Karpas-422 (cell line): ENCODE measurements at regions not wholly inside any gene's neighbourhood (a gene's known extent, or its start where the extent isn't known, plus 50 kb on each side); places are given as distances from the start of the nearest gene placed in this dataset.

Experiments
- DNase-seq: peaks from one replicate; pipeline ENCODE4 v3.0.0-alpha.2; 2015
- H2AFZ ChIP-seq: fragments of 200-600 bp; sonication (generic); 2 replicates; pipeline ENCODE4 v1.6.1; 2014; ENCODE audit warnings: antibody characterized with exemption, low read length, mixed read lengths
- H3K27ac ChIP-seq: fragments of 200-600 bp; sonication (generic); 2 replicates; pipeline ENCODE4 v1.5.1; 2014; ENCODE audit warnings: mild to moderate bottlenecking, low read length, moderate library complexity
- H3K27me3 ChIP-seq: fragments of 200-600 bp; sonication (generic); 2 replicates; pipeline ENCODE4 v1.6.1; 2014; ENCODE audit warnings: low read length, mixed read lengths
- H3K36me3 ChIP-seq: fragments of 200-600 bp; sonication (generic); 2 replicates; pipeline ENCODE4 v1.6.1; 2014; ENCODE audit warnings: low read length, mixed read lengths; ENCODE audit not compliant: insufficient read depth
- H3K4me1 ChIP-seq: fragments of 200-600 bp; sonication (generic); 2 replicates; pipeline ENCODE4 v1.6.1; 2014; ENCODE audit warnings: mild to moderate bottlenecking, low read length, mixed read lengths
- H3K4me2 ChIP-seq: fragments of 200-600 bp; sonication (generic); 2 replicates; pipeline ENCODE4 v1.6.1; 2014; ENCODE audit warnings: low read length, low read depth, mild to moderate bottlenecking; ENCODE audit not compliant: poor library complexity, severe bottlenecking
- H3K4me3 ChIP-seq: fragments of 200-600 bp; sonication (generic); 2 replicates; pipeline ENCODE4 v1.5.1; 2014; ENCODE audit warnings: mild to moderate bottlenecking, antibody characterized with exemption, low read length, mixed read lengths
- H3K79me2 ChIP-seq: fragments of 200-600 bp; sonication (generic); 2 replicates; pipeline ENCODE4 v1.6.1; 2014; ENCODE audit warnings: mild to moderate bottlenecking, low read length, mixed read lengths
- H3K9ac ChIP-seq: fragments of 200-600 bp; sonication (generic); 2 replicates; pipeline ENCODE4 v1.6.0; 2014; ENCODE audit warnings: low read length
- H3K9me2 ChIP-seq: fragments of 200-600 bp; sonication (generic), shearing (Covaris generic); replicated peaks from 2 replicates; pipeline ENCODE4 v1.6.0; 2014; ENCODE audit warnings: mild to moderate bottlenecking, low read length, moderate library complexity; ENCODE audit not compliant: insufficient read depth
- H3K9me3 ChIP-seq: fragments of 300-700, 200-600 bp; sonication (generic); 2 replicates; pipeline ENCODE4 v1.6.1; 2014; ENCODE audit warnings: low read length, mixed read lengths
- H4K20me1 ChIP-seq: fragments of 200-600 bp; sonication (generic); 2 replicates; pipeline ENCODE4 v1.6.1; 2014; ENCODE audit warnings: mild to moderate bottlenecking, antibody characterized with exemption, low read length, low read depth; ENCODE audit not compliant: insufficient read depth

- H3K4me2 ChIP-seq = no peak overlapping the region
- H3K79me2 ChIP-seq = no peaks in the 10 kb centered on the region
- DNase-seq = no peak
These were observed 87.8 kb upstream of the GALNT15 start for GRCh38 chr3:16086690-16087089.

GRCh38 chr3:16088496-16088895 lies 86.0 kb upstream of the GALNT15 start:
- H3K79me2 ChIP-seq = no peaks in the 10 kb centered on the region

More at GRCh38 chr3:16086690-16087089, 87.8 kb upstream of the GALNT15 start:
- Histone ChIP-seq H3K36me3 (no peaks in the 10 kb centered on the region), H3K4me1 (no peaks in the 10 kb centered on the region), H3K9me2 (no peaks in the 10 kb centered on the region), H3K27ac (no peak overlapping the region), H4K20me1 (no peaks in the 10 kb centered on the region), H2AFZ (no peak overlapping the region), H3K9ac (no peak overlapping the region), H3K27me3 (no peaks in the 10 kb centered on the region; the same call in 1 of the 2 replicates), H3K9me3 (0 out of 2 replicates have a peak, but pooled peaks cover under 1% of the 10 kb centered on the region), H3K4me3 (no peak overlapping the region)

DNA sequence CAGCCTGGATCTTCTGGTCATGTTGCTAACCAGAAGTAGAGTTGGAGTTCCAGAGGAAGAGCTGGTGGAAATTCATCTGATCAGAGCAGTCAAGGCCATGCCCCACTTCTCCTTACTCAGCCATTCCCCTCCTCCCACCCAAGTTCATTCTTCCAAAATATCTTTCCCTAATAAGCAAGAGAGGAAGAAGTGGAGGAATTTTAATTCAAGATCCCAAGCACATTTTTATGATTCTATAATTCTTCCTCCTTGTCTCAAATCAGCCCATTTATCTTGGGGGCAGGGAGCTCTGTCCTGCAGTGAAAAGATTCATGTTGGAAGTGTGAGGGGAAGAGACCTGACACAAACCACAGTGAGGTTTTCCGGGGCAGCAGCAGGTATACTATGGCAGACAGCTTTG lies 85.0 kb upstream of the GALNT15 start:
- Histone ChIP-seq H3K4me2 (no peak overlapping the region), H3K9me3 (no peaks in the 10 kb centered on the region), H3K4me1 (no peaks in the 10 kb centered on the region), H3K36me3 (no peaks in the 10 kb centered on the region), H3K9ac (no peak overlapping the region), H4K20me1 (no peaks in the 10 kb centered on the region), H3K9me2 (no peaks in the 10 kb centered on the region), H3K4me3 (no peak overlapping the region), H3K27me3 (no peaks in the 10 kb centered on the region; the same call in 1 of the 2 replicates), H3K79me2 (no peaks in the 10 kb centered on the region), H3K27ac (no peak overlapping the region), H2AFZ (no peak overlapping the region)
- no peak for DNase-seq

More at GRCh38 chr3:16088496-16088895, 86.0 kb upstream of the GALNT15 start:
- Histone ChIP-seq H3K36me3 (no peaks in the 10 kb centered on the region), H3K9me3 (no peaks in the 10 kb centered on the region), H3K9me2 (no peaks in the 10 kb centered on the region), H3K9ac (no peak overlapping the region), H3K27ac (no peak overlapping the region), H2AFZ (no peak overlapping the region), H3K4me1 (no peaks in the 10 kb centered on the region), H4K20me1 (no peaks in the 10 kb centered on the region), H3K4me2 (no peak overlapping the region), H3K27me3 (no peaks in the 10 kb centered on the region; the same call in 1 of the 2 replicates), H3K4me3 (no peak overlapping the region)
- DNase-seq = no peak

DNA sequence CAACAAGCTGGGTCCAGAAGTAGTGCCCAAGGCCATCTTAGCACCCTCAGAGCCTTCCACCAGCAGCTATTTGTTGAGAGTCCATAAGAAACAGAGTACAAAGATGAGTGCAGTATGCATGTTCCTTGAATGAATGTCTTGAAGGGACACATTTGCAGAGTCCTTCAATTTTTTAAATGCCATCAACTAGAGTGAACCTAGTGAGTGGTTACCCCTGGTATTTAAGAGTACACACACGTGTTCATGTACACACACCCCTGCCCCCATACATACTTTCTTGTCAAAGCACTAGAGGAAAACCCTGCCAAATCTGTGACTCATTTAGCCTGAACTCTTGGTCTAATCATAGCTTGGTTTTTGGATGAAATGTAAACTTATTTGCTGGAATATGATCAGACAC lies 84.5 kb upstream of the GALNT15 start:
- no peaks in the 10 kb centered on the region; the same call in 1 of the 2 replicates for H3K27me3 ChIP-seq
- H3K4me3 ChIP-seq = no peak overlapping the region
- DNase-seq = no peak
- H3K36me3 ChIP-seq = no peaks in the 10 kb centered on the region
- no peaks in the 10 kb centered on the region for H3K9me3 ChIP-seq
- H3K27ac ChIP-seq = no peak overlapping the region
- no peaks in the 10 kb centered on the region for H3K9me2 ChIP-seq
- no peak overlapping the region for H3K4me2 ChIP-seq
- no peak overlapping the region for H3K9ac ChIP-seq
- no peaks in the 10 kb centered on the region for H4K20me1 ChIP-seq
- H3K4me1 ChIP-seq = no peaks in the 10 kb centered on the region
- no peak overlapping the region for H2AFZ ChIP-seq
- no peaks in the 10 kb centered on the region for H3K79me2 ChIP-seq

GRCh38 chr3:16090706-16091105 lies 83.8 kb upstream of the GALNT15 start:
- H3K36me3 ChIP-seq = no peaks in the 10 kb centered on the region
- no peak for DNase-seq
- no peaks in the 10 kb centered on the region for H3K9me2 ChIP-seq
- no peak overlapping the region for H3K27ac ChIP-seq
- H3K79me2 ChIP-seq = no peaks in the 10 kb centered on the region
- H3K27me3 ChIP-seq = no peaks in the 10 kb centered on the region; the same call in 1 of the 2 replicates
- H2AFZ ChIP-seq = no peak overlapping the region
- H4K20me1 ChIP-seq = no peaks in the 10 kb centered on the region
- no peaks in the 10 kb centered on the region for H3K4me1 ChIP-seq
- H3K4me2 ChIP-seq = no peak overlapping the region
- H3K4me3 ChIP-seq = no peak overlapping the region
- H3K9ac ChIP-seq = no peak overlapping the region
- no peaks in the 10 kb centered on the region for H3K9me3 ChIP-seq

DNA sequence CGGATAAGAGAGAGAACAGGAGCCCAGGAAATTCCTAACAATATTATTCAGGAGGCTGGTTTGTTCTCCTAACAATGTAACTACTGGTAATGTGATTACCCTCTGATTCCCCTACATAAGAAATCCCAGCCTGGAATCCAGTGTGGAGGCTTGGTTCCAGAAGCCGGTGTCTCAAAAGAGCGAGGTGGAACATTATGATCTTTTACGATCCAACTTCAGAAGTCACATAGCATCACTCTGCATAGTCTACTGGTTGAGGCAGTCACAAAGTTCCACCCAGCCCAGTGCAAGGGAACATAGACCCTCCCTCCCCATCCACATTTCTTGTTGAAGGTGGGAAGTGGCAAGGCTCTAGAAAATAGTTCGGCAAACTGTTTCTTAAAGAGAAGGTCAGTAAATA lies 81.6 kb upstream of the GALNT15 start:
- DNase-seq = no peak
- H3K4me2 ChIP-seq = no peak overlapping the region
- H3K9me3 ChIP-seq = no peaks in the 10 kb centered on the region

GRCh38 chr3:16101295-16102186 lies 72.9 kb upstream of the GALNT15 start:
- no peak overlapping the region for H3K27ac ChIP-seq
- H3K9ac ChIP-seq = no peak overlapping the region
- H3K27me3 ChIP-seq = no peaks in the 10 kb centered on the region
- 0 out of 2 replicates have a peak, but pooled peaks cover 2% of the 10 kb centered on the region for H3K4me1 ChIP-seq
- H3K9me3 ChIP-seq = no peaks in the 10 kb centered on the region
- H3K9me2 ChIP-seq = no peaks in the 10 kb centered on the region
- no peak overlapping the region for H3K4me2 ChIP-seq
- H4K20me1 ChIP-seq = no peaks in the 10 kb centered on the region
- no peak overlapping the region for H3K4me3 ChIP-seq
- H3K79me2 ChIP-seq = no peaks in the 10 kb centered on the region
- DNase-seq = no peak
- no peaks in the 10 kb centered on the region for H3K36me3 ChIP-seq
- H2AFZ ChIP-seq = no peak overlapping the region

More for the DNA sequence above, 81.6 kb upstream of the GALNT15 start:
- H3K27ac ChIP-seq = no peak overlapping the region
- no peaks in the 10 kb centered on the region; the same call in 1 of the 2 replicates for H3K27me3 ChIP-seq
- no peaks in the 10 kb centered on the region for H3K36me3 ChIP-seq
- no peaks in the 10 kb centered on the region for H4K20me1 ChIP-seq
- H3K79me2 ChIP-seq = no peaks in the 10 kb centered on the region
- H3K4me1 ChIP-seq = no peaks in the 10 kb centered on the region
- no peak overlapping the region for H3K4me3 ChIP-seq
- H3K9me2 ChIP-seq = no peaks in the 10 kb centered on the region
- H2AFZ ChIP-seq = no peak overlapping the region
- H3K9ac ChIP-seq = no peak overlapping the region

DNA sequence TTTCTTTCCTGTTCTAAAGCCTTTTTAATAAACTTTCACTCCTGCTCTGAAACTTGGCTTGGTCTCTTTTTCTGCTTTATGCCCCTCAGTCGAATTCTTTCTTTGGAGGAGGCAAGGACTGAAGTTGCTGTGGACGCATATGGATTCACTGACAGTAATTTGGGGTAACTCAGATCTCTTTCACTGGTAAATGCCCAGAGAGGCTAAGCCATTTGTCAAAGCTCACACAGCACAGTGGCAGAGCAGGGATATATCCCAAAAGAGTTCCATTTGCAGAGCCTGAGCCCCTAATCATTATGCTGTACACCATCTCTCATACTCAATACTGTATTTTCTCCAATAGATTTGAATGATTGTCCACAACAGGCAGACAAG lies 72.3 kb upstream of the GALNT15 start:
- Histone ChIP-seq H3K4me2 (no peak overlapping the region), H4K20me1 (no peaks in the 10 kb centered on the region), H3K9me3 (no peaks in the 10 kb centered on the region), H3K27ac (no peak overlapping the region), H3K4me3 (no peak overlapping the region), H3K9me2 (no peaks in the 10 kb centered on the region), H3K4me1 (0 out of 2 replicates have a peak, but pooled peaks cover 2% of the 10 kb centered on the region), H2AFZ (no peak overlapping the region), H3K9ac (no peak overlapping the region), H3K36me3 (no peaks in the 10 kb centered on the region), H3K79me2 (no peaks in the 10 kb centered on the region), H3K27me3 (no peaks in the 10 kb centered on the region)
- no peak for DNase-seq
